ENCODE measurements at regions not wholly inside any gene's neighbourhood (a gene's known extent, or its start where the extent isn't known, plus 50 kb on each side); places are given as distances from the start of the nearest gene placed in this dataset.
"Not testable (repeated sequence)": the region's sequence is repeated elsewhere in the genome, so short reads cannot be mapped to it uniquely, and the experiment has no call there.

DNA sequence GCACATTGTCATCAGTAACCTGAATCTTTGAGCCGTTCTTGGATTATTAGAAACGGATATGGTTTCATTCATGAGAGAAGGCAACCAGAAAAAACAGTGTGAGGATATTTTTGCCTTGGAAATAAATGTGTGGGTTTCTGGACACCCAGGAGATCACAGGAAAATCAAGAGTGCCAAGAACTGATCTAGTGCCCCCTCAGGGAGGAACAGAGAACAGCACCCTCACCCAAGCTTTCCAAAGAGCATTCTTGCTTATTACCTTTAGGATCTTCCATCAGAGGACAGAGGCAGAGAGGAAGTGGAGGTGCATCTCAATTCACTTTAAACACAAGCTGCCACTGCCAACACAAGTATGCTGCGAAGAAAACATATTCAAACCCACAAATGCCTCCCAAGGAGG, 851.5 kb upstream of the COBL start:
- H3K27me3 ChIP-seq: no peaks in the 10 kb centered on the region
- no peak overlapping the region for H3K27ac ChIP-seq
- no peak overlapping the region for H3K9ac ChIP-seq
- no peaks in the 10 kb centered on the region for H4K20me1 ChIP-seq
- H3K4me2 ChIP-seq: no peak overlapping the region
- H3K36me3 ChIP-seq: no peaks in the 10 kb centered on the region
- H3K9me3 ChIP-seq: no peaks in the 10 kb centered on the region
- no peak for TF ChIP-seq Cebpa-rat (IDR thresholded peaks at IDR 0.05)
- no peak overlapping the region for H3K4me3 ChIP-seq
- no peaks in the 10 kb centered on the region for H3K4me1 ChIP-seq

- no peak overlapping the region for H3K9ac ChIP-seq
- no peaks in the 10 kb centered on the region for H3K4me1 ChIP-seq
- TF ChIP-seq Cebpa-rat (IDR thresholded peaks at IDR 0.05): no peak
Observed at GRCh38 chr7:52163311-52163710, 846.7 kb upstream of the COBL start.

DNA sequence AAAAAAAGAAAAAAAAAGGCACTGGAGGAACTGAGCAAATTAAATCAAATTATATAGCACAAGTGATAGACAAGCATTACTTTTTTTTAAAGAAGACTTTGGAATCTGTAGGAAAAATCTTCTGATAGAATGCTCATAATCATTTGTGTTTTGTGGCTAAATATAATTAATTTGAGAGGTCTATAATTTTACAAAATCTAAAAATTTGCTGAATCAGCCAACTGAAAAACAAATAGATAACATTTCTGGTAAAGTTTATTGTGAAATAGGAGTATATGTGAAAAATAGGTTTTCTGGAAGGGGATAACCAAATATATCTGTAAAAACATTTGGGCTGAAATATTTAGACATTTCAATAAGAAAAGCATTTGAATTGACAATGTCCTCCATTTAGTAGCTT, 844.9 kb upstream of the COBL start:
- Histone ChIP-seq H3K4me3 (no peak overlapping the region), H3K4me2 (no peak overlapping the region), H4K20me1 (no peaks in the 10 kb centered on the region), H3K27me3 (no peaks in the 10 kb centered on the region), H3K27ac (no peak overlapping the region), H3K4me1 (no peaks in the 10 kb centered on the region), H3K9ac (no peak overlapping the region), H3K36me3 (no peaks in the 10 kb centered on the region), H3K9me3 (peaks cover 4% of the 10 kb centered on the region; the same call in 1 of the 2 replicates)
- no peak for TF ChIP-seq Cebpa-rat (IDR thresholded peaks at IDR 0.05)

More at GRCh38 chr7:52163311-52163710, 846.7 kb upstream of the COBL start:
- Histone ChIP-seq H3K4me2 (no peak overlapping the region), H3K4me3 (no peak overlapping the region), H4K20me1 (no peaks in the 10 kb centered on the region), H3K27me3 (no peaks in the 10 kb centered on the region), H3K9me3 (peaks cover 4% of the 10 kb centered on the region; the same call in 1 of the 2 replicates), H3K27ac (no peak overlapping the region), H3K36me3 (no peaks in the 10 kb centered on the region)

- H4K20me1 ChIP-seq, H3K27ac ChIP-seq, H3K4me2 ChIP-seq, H3K4me1 ChIP-seq, H3K27me3 ChIP-seq, H3K4me3 ChIP-seq, H3K9ac ChIP-seq, H3K36me3 ChIP-seq, H3K9me3 ChIP-seq: not testable (repeated sequence)
Observed at GRCh38 chr7:52159421-52159820, 842.8 kb upstream of the COBL start.

- H3K27me3 ChIP-seq: no peaks in the 10 kb centered on the region
- H3K9me3 ChIP-seq: peaks cover 2% of the 10 kb centered on the region; the same call in 1 of the 2 replicates
- no peak overlapping the region for H3K9ac ChIP-seq
- no peak for TF ChIP-seq Cebpa-rat (IDR thresholded peaks at IDR 0.05)
- no peak overlapping the region for H3K4me2 ChIP-seq
- no peak overlapping the region for H3K4me3 ChIP-seq
- H3K4me1 ChIP-seq: no peaks in the 10 kb centered on the region
- H3K27ac ChIP-seq: no peak overlapping the region
- no peaks in the 10 kb centered on the region for H4K20me1 ChIP-seq
- H3K36me3 ChIP-seq: no peaks in the 10 kb centered on the region
Observed at GRCh38 chr7:52154382-52154781, 837.8 kb upstream of the COBL start.

DNA sequence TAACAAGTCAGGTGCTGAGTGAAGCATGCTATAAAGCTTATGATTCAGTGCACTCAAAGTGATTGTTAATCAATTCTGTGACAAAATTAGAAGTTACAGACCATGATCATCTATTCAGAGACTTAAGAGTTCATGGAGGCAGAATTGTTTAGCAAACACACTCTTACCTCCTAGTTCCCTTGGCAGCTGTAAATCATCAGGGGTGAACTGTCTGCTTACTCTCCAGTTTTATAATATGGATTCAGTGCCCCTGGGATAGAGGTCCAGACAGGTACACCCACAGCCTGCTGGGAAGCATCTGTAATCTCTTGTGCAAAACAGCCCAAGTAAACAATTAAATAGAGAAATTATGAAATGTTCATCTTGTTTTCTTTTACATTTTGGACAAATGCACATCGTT, 835.0 kb upstream of the COBL start:
- Histone ChIP-seq H3K27ac (no peak overlapping the region), H3K4me3 (no peak overlapping the region), H3K9ac (no peak overlapping the region), H3K36me3 (no peaks in the 10 kb centered on the region), H3K4me1 (no peaks in the 10 kb centered on the region), H3K27me3 (no peaks in the 10 kb centered on the region), H4K20me1 (no peaks in the 10 kb centered on the region), H3K9me3 (no peaks in the 10 kb centered on the region), H3K4me2 (no peak overlapping the region)
- no peak for TF ChIP-seq Cebpa-rat (IDR thresholded peaks at IDR 0.05)

DNA sequence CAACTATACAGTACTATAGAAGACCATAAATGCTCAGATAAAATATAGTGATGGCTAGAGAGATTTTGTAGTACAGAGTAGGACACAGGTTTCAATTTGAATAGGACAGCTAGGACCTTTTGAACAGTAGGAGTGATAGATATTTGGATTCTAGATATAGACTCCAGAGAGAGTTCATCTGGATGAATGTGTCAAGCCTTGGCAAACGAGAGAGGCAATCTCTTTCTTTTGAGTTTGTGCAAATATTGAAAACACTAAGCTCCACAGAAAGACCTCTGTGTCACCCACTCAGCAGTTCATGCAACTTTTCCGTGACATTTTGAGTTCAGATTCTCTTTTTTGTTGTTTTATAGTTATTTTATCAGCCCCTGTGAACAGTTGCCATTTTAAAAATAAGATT, 834.3 kb upstream of the COBL start:
- Histone ChIP-seq H3K4me3 (no peak overlapping the region), H3K36me3 (no peaks in the 10 kb centered on the region), H3K9ac (no peak overlapping the region), H3K27ac (no peak overlapping the region), H3K4me1 (no peaks in the 10 kb centered on the region), H3K9me3 (no peaks in the 10 kb centered on the region), H4K20me1 (no peaks in the 10 kb centered on the region), H3K27me3 (no peaks in the 10 kb centered on the region), H3K4me2 (no peak overlapping the region)
- no peak for TF ChIP-seq Cebpa-rat (IDR thresholded peaks at IDR 0.05)

DNA sequence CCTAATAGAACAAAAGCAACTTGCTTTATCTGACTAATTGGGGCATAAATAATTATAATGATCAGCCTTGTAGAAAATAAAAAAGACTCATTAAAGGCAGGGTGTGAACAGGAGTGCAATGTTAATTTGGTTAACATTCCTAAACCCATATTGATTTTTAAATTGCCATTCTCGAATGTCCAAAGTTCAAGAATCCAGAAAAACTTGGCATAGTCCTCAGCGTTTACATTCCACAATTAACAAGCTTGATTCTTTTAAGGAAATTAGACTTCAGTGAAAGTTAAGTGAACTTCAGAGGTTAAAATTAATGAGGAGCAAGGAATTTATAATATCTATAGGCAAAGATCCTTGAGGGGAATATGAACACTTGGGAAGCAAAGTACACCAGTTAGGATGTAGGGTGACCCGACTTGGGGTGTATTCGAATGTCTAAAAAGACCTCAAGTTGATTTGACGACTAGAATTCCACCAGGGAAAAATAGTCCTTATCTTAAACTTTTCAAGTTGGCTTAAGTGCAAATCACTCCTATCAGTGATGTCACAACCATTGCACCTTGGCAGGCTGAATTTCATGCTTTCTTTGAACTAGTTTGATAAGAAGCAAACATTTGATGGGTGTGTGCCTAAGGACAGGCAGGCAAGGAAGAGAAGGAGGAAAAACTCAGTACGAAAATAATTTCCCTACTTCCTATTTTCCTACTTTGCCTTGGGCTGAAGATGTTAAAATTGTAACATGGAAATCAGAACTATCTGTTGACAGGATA, 830.4 kb upstream of the COBL start:
- H4K20me1 ChIP-seq: no peaks in the 10 kb centered on the region
- no peak overlapping the region for H3K4me2 ChIP-seq
- H3K9me3 ChIP-seq: no peaks in the 10 kb centered on the region
- no peaks in the 10 kb centered on the region for H3K27me3 ChIP-seq
- H3K9ac ChIP-seq: no peak overlapping the region
- no peak overlapping the region for H3K4me3 ChIP-seq
- no peak for TF ChIP-seq Cebpa-rat (IDR thresholded peaks at IDR 0.05)
- H3K4me1 ChIP-seq: no peaks in the 10 kb centered on the region
- H3K27ac ChIP-seq: no peak overlapping the region
- no peaks in the 10 kb centered on the region for H3K36me3 ChIP-seq

DNA sequence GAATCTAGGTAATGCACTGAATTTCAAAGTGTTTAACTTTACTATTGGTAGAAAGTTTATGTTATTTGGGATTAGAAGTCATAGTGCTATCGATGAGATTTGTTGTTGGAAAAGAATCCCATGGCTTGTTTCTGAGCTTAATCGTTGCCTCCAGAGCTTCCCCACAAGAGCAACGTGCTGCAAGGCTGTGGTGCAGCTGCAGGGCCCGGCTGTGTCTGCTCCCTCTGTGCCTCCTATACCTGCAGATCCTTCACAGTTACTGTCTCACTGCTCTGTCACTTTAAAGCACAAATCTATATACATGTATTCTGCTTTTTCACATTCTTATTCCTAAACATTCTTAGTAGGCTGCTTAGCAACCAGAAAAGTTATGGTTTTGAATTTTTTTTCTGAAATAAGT, 826.6 kb upstream of the COBL start:
- H3K4me1 ChIP-seq: no peaks in the 10 kb centered on the region
- no peaks in the 10 kb centered on the region for H4K20me1 ChIP-seq
- no peak overlapping the region for H3K9ac ChIP-seq
- H3K27me3 ChIP-seq: no peaks in the 10 kb centered on the region
- no peak overlapping the region for H3K27ac ChIP-seq
- no peak overlapping the region for H3K4me2 ChIP-seq
- H3K9me3 ChIP-seq: peaks cover 9% of the 10 kb centered on the region
- no peaks in the 10 kb centered on the region for H3K36me3 ChIP-seq
- TF ChIP-seq Cebpa-rat (IDR thresholded peaks at IDR 0.05): no peak
- H3K4me3 ChIP-seq: no peak overlapping the region

GRCh38 chr7:52140851-52141250, 824.2 kb upstream of the COBL start:
- peaks cover 9% of the 10 kb centered on the region for H3K9me3 ChIP-seq
- no peak overlapping the region for H3K9ac ChIP-seq
- no peaks in the 10 kb centered on the region for H3K27me3 ChIP-seq
- H3K36me3 ChIP-seq: no peaks in the 10 kb centered on the region
- H3K4me1 ChIP-seq: no peaks in the 10 kb centered on the region
- TF ChIP-seq Cebpa-rat (IDR thresholded peaks at IDR 0.05): no peak
- no peaks in the 10 kb centered on the region for H4K20me1 ChIP-seq
- no peak overlapping the region for H3K4me2 ChIP-seq
- H3K4me3 ChIP-seq: no peak overlapping the region
- no peak overlapping the region for H3K27ac ChIP-seq

GRCh38 chr7:52135403-52135802, 818.8 kb upstream of the COBL start:
- Histone ChIP-seq H3K9me3 (peaks cover 9% of the 10 kb centered on the region), H3K27ac (no peak overlapping the region), H3K4me1 (no peaks in the 10 kb centered on the region), H3K27me3 (no peaks in the 10 kb centered on the region), H3K4me2 (no peak overlapping the region), H3K4me3 (no peak overlapping the region), H3K9ac (no peak overlapping the region), H3K36me3 (no peaks in the 10 kb centered on the region), H4K20me1 (no peaks in the 10 kb centered on the region)
- no peak for TF ChIP-seq Cebpa-rat (IDR thresholded peaks at IDR 0.05)
